ENCODE measurements at regions not wholly inside any gene's neighbourhood (a gene's known extent, or its start where the extent isn't known, plus 50 kb on each side); places are given as distances from the start of the nearest gene placed in this dataset.

DNA sequence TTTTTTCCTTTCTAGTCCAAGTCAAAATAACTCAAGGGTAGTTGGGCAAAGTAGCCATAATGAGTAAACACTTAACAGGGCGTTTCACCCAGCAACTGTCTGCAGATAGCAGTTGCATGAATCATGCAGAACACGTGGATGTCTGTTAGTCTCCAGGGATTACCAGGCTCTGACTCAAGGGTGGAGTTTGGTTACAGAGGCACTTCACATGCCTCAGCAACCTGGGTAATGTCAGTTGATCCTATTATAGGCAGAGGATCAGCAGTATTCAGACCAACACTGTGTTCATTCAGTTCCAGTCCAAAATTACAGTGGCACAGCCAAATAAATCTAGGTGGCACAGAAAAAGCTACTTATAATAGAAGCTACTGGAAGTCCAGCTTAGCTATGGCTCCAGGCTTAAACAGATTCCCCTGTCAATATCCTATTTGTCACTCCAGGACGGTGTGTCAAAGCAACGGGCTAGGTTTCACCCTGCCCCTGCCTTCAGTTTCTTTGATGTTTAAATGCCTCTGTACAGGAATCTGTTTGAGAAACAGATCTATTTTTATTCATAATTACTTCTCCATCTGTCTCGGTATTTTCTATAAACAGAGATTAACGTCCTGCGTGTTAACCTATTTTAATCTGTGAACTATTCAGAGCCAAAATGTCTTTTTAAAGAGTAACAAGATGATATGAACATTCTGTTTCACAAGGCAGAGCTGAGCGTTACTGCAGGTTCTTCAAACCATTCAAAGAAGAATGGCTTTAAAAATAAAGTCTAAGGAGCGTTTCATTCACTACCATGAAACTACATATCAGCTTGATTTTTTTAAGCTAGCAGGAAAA lies 162.6 kb upstream of the AKR1E2 start:
- TF ChIP-seq CTCF (IDR thresholded peaks at IDR 0.05; ENCODE audit: low read depth, low read length, poor library complexity, severe bottlenecking) (no peak), EZH2phosphoT487 (IDR thresholded peaks at IDR 0.05; ENCODE audit: borderline replicate concordance, low read length) (no peak)
